ENCODE measurements at regions not wholly inside any gene's neighbourhood (a gene's known extent, or its start where the extent isn't known, plus 50 kb on each side); places are given as distances from the start of the nearest gene placed in this dataset.

DNA sequence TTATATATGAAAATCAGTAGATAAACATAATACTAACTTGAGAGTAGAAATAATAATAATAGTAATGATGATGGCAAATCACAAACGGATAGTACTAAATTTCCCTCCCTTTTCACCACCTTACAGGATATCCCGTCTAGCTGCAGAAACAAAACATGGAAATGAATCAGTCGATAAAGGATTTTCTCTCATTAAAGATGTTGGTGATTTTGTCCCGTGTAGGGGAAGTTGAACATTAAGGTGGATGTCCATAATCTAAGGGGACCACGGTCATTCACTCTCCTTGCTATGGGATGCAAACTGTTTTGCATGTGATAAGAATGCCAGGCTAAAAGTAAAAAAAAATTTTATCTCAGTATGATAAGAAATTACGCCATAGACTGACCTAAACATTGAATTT lies 1027.7 kb upstream of the NR2F2 start:
- TF ChIP-seq KLF15 (CRISPR knock-in tag; IDR thresholded peaks at IDR 0.05; ENCODE audit: borderline replicate concordance) (no peak), ZNF768 (CRISPR knock-in tag; IDR thresholded peaks at IDR 0.05) (no peak)
- TF ChIP-seq, protein P1, sequence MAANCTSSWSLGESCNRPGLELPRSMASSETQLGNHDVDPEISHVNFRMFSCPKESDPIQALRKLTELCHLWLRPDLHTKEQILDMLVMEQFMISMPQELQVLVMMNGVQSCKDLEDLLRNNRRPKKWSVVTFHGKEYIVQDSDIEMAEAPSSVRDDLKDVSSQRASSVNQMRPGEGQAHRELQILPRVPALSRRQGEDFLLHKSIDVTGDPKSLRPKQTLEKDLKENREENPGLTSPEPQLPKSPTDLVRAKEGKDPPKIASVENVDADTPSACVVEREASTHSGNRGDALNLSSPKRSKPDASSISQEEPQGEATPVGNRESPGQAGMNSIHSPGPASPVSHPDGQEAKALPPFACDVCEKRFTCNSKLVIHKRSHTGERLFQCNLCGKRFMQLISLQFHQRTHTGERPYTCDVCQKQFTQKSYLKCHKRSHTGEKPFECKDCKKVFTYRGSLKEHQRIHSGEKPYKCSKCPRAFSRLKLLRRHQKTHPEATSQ (CRISPR knock-in tag; IDR thresholded peaks at IDR 0.05; ENCODE audit: borderline replicate concordance), result no peak
